ENCODE measurements at regions not wholly inside any gene's neighbourhood (a gene's known extent, or its start where the extent isn't known, plus 50 kb on each side); places are given as distances from the start of the nearest gene placed in this dataset.

GRCh38 chr14:26078561-26078960, 519.3 kb downstream of the NOVA1 start:
- Histone ChIP-seq H3K4me3 (no peak overlapping the region), H3K9me3 (no peaks in the 10 kb centered on the region), H3K36me3 (no peaks in the 10 kb centered on the region), H3K27me3 (no peaks in the 10 kb centered on the region), H3K27ac (no peak overlapping the region), H3K4me1 (no peaks in the 10 kb centered on the region)
- DNase-seq = no peak
- no peak for TF ChIP-seq POLR2A (IDR thresholded peaks at IDR 0.05)
- intact Hi-C loops (cut with DNase I) = no loop called here
- no peak for ATAC-seq
- 62 to 82% (median 68%) methylated on average over 2 of the region's 2 CpGs for WGBS, 4 donors

GRCh38 chr14:26074892-26075291, 522.9 kb downstream of the NOVA1 start:
- no peaks in the 10 kb centered on the region for H3K36me3 ChIP-seq
- 90 to 94% (median 92%) methylated on average over 2 of the region's 2 CpGs for WGBS, 4 donors
- H3K4me3 ChIP-seq = no peak overlapping the region
- no peak for DNase-seq
- H3K9me3 ChIP-seq = peaks cover 0 to 7% (median 0%) of the 10 kb centered on the region in 12 donors
- intact Hi-C loops (cut with DNase I) = no loop called here
- H3K27me3 ChIP-seq = no peaks in the 10 kb centered on the region
- H3K27ac ChIP-seq = no peak overlapping the region
- ATAC-seq = no peak
- TF ChIP-seq, protein P1, sequence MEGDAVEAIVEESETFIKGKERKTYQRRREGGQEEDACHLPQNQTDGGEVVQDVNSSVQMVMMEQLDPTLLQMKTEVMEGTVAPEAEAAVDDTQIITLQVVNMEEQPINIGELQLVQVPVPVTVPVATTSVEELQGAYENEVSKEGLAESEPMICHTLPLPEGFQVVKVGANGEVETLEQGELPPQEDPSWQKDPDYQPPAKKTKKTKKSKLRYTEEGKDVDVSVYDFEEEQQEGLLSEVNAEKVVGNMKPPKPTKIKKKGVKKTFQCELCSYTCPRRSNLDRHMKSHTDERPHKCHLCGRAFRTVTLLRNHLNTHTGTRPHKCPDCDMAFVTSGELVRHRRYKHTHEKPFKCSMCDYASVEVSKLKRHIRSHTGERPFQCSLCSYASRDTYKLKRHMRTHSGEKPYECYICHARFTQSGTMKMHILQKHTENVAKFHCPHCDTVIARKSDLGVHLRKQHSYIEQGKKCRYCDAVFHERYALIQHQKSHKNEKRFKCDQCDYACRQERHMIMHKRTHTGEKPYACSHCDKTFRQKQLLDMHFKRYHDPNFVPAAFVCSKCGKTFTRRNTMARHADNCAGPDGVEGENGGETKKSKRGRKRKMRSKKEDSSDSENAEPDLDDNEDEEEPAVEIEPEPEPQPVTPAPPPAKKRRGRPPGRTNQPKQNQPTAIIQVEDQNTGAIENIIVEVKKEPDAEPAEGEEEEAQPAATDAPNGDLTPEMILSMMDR (IDR thresholded peaks at IDR 0.05) = no peak
- no peak for TF ChIP-seq POLR2A (IDR thresholded peaks at IDR 0.05)
- no peaks in the 10 kb centered on the region for H3K4me1 ChIP-seq

GRCh38 chr14:26070443-26070842, 527.4 kb downstream of the NOVA1 start:
- no peaks in the 10 kb centered on the region for H3K4me1 ChIP-seq
- peaks cover 0 to 7% (median 0%) of the 10 kb centered on the region in 12 donors for H3K9me3 ChIP-seq
- WGBS, 4 donors = 68 to 76% (median 69%) methylated on average over 3 of the region's 3 CpGs
- ATAC-seq (no peak), DNase-seq (no peak)
- no peaks in the 10 kb centered on the region for H3K27me3 ChIP-seq
- TF ChIP-seq POLR2A (IDR thresholded peaks at IDR 0.05) = no peak
- TF ChIP-seq, protein P1 (IDR thresholded peaks at IDR 0.05) = no peak
- intact Hi-C loops (cut with DNase I) = no loop called here
- H3K36me3 ChIP-seq = no peaks in the 10 kb centered on the region
- no peak overlapping the region for H3K27ac ChIP-seq
- no peak overlapping the region for H3K4me3 ChIP-seq

- 76 to 81% (median 78%) methylated on average over 3 of the region's 3 CpGs for WGBS, 4 donors
- intact Hi-C loops (cut with DNase I) = no loop called here
Observed at GRCh38 chr14:26067786-26068459, 529.9 kb downstream of the NOVA1 start.

More at GRCh38 chr14:26067786-26068459, 529.9 kb downstream of the NOVA1 start:
- TF ChIP-seq POLR2A (IDR thresholded peaks at IDR 0.05) = no peak
- TF ChIP-seq, protein P1 (IDR thresholded peaks at IDR 0.05) = no peak
- Histone ChIP-seq H3K36me3 (no peaks in the 10 kb centered on the region), H3K4me1 (no peaks in the 10 kb centered on the region), H3K4me3 (no peak overlapping the region), H3K27me3 (no peaks in the 10 kb centered on the region), H3K27ac (no peak overlapping the region), H3K9me3 (peaks cover 0 to 4% (median 0%) of the 10 kb centered on the region in 12 donors)
- DNase-seq (no peak), ATAC-seq (no peak)
